Gastroesophageal sphincter (tissue), 3 donors: ENCODE measurements at regions not wholly inside any gene's neighbourhood (a gene's known extent, or its start where the extent isn't known, plus 50 kb on each side); places are given as distances from the start of the nearest gene placed in this dataset.

Source experiments
- EP300 ChIP-seq: sonication (generic); formaldehyde crosslinking; IDR thresholded peaks from one replicate; pipeline ENCODE4 v1.6.1; 2017; ENCODE audit warnings: antibody characterized with exemption, mild to moderate bottlenecking
- POLR2A ChIP-seq, 2 donors: fragments of 450-650 bp; IDR thresholded peaks; one replicate each; pipeline ENCODE4 v1.6.1; 2017; ENCODE audit warnings: antibody characterized with exemption in 2 of 2, mild to moderate bottlenecking in 2 of 2, moderate library complexity in 1 of 2
- POLR2AphosphoS5 ChIP-seq: sonication (generic); formaldehyde crosslinking; IDR thresholded peaks from one replicate; pipeline ENCODE4 v1.6.1; 2017; ENCODE audit warnings: antibody characterized with exemption
- TF ChIP-seq, protein P1 (sequence below), 4 experiments: fragments of 200-600 bp in 2 of 4; fragments of 450-650 bp in 2 of 4; sonication (generic) in 1 of 4; IDR thresholded peaks; one replicate each; pipeline ENCODE4 v1.5.1; 2017 to 2019; ENCODE audit warnings: antibody characterized with exemption in 4 of 4, mild to moderate bottlenecking in 2 of 4, moderate library complexity in 2 of 4

DNA sequence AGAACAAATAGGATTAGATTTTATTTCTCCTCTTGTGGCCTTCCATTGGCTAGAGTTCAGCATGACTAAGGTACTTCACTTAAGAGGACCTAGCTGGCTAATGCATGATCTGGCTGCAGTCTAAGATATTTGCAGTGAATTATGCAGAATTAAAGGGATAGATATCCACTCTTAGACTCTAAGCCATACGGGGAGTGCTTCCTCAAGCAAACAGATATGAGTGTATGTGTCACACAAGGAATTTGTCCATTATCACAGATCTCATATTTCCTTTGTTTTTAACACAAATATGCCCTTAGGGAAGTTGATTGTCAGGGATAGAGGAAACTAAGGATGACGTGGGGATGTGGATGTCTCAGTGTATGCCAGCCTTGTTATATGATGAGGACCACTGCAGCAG, 88.1 kb upstream of the DHRS4 start:
- TF ChIP-seq POLR2A (IDR thresholded peaks at IDR 0.05) (no peak), POLR2AphosphoS5 (no peak), EP300 (no peak)
- TF ChIP-seq, protein P1, sequence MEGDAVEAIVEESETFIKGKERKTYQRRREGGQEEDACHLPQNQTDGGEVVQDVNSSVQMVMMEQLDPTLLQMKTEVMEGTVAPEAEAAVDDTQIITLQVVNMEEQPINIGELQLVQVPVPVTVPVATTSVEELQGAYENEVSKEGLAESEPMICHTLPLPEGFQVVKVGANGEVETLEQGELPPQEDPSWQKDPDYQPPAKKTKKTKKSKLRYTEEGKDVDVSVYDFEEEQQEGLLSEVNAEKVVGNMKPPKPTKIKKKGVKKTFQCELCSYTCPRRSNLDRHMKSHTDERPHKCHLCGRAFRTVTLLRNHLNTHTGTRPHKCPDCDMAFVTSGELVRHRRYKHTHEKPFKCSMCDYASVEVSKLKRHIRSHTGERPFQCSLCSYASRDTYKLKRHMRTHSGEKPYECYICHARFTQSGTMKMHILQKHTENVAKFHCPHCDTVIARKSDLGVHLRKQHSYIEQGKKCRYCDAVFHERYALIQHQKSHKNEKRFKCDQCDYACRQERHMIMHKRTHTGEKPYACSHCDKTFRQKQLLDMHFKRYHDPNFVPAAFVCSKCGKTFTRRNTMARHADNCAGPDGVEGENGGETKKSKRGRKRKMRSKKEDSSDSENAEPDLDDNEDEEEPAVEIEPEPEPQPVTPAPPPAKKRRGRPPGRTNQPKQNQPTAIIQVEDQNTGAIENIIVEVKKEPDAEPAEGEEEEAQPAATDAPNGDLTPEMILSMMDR (IDR thresholded peaks at IDR 0.05): no peak
